H1 (cell line): ENCODE measurements at regions not wholly inside any gene's neighbourhood (a gene's known extent, or its start where the extent isn't known, plus 50 kb on each side); places are given as distances from the start of the nearest gene placed in this dataset.

Experiments used
- CTCF ChIA-PET: fragments of 300-600 bp; sonication (Branson Sonifier 250); formaldehyde crosslinking; loops from one replicate; lab custom pipeline; 2021; ENCODE audit not compliant: partially characterized antibody; lab: Charles Lee
- POLR2A ChIA-PET: fragments of 300-600 bp; sonication (Branson Sonifier 250); formaldehyde crosslinking; loops from one replicate; lab custom pipeline; 2021; ENCODE audit warnings: inconsistent platforms; ENCODE audit not compliant: partially characterized antibody; lab: Charles Lee
- DNase-seq, 2 experiments: peaks; one replicate each; pipeline versions ENCODE4 v3.0.0 to v3.0.0-alpha.2; 2010 to 2022; ENCODE audit warnings: low spot score in 2 of 2, low read depth in 1 of 2, mixed read lengths in 1 of 2
- FAIRE-seq: peaks from 2 replicates; lab custom pipeline; 2011; peaks lifted over from hg19 to GRCh38; lab: Jason Lieb, UNC
- H2AFZ ChIP-seq: 2 replicates; pipeline ENCODE4 v1.8.1; 2012; ENCODE audit warnings: low read length, inconsistent platforms
- H2AK5ac ChIP-seq: 2 replicates; pipeline ENCODE4 v1.6.1; 2013; ENCODE audit warnings: low read depth, low read length
- H2BK120ac ChIP-seq: replicated peaks from 2 replicates; pipeline ENCODE3; 2013; ENCODE audit warnings: low read depth, low read length, inconsistent platforms
- H2BK12ac ChIP-seq: 2 replicates; pipeline ENCODE4 v1.6.1; 2013; ENCODE audit warnings: low read depth, low read length
- H2BK15ac ChIP-seq: 2 replicates; pipeline ENCODE4 v1.6.1; 2013; ENCODE audit warnings: low read length
- H2BK20ac ChIP-seq: 2 replicates; pipeline ENCODE4 v1.6.1; 2013; ENCODE audit warnings: low read length
- H2BK5ac ChIP-seq: 2 replicates; pipeline ENCODE4 v1.6.1; 2013; ENCODE audit warnings: low read depth, low read length
- H3K14ac ChIP-seq: 2 replicates; pipeline ENCODE4 v1.6.1; 2013; ENCODE audit warnings: inconsistent platforms; ENCODE audit not compliant: insufficient read length
- H3K18ac ChIP-seq: 2 replicates; pipeline ENCODE4 v1.6.1; 2013; ENCODE audit warnings: low read length; ENCODE audit errors: extremely low read depth
- H3K23ac ChIP-seq: 2 replicates; pipeline ENCODE4 v1.6.1; 2013; ENCODE audit warnings: inconsistent platforms; ENCODE audit not compliant: insufficient read length
- H3K23me2 ChIP-seq: 2 replicates; pipeline ENCODE4 v1.6.1; 2013; ENCODE audit warnings: low read depth, low read length
- H3K27ac ChIP-seq: 2 replicates; pipeline ENCODE4 v1.6.1; 2011; ENCODE audit warnings: low read depth, low read length, inconsistent platforms
- H3K27me3 ChIP-seq, 4 experiments: replicated peaks in 1 of 4; 1 replicate in 1 of 4; 2 replicates in 3 of 4; pipeline versions ENCODE4 v1.6.1 to v1.8.1; 2011 to 2013; ENCODE audit warnings: low read length in 3 of 4, mild to moderate bottlenecking in 3 of 4, inconsistent platforms in 2 of 4, mixed read lengths in 2 of 4, moderate library complexity in 1 of 4; ENCODE audit not compliant: control insufficient read depth in 3 of 4, insufficient read depth in 3 of 4; ENCODE audit errors: extremely low read depth in 1 of 4
- H3K36me3 ChIP-seq, 4 experiments: 2 replicates each; pipeline versions ENCODE4 v1.6.1 to v1.8.1; 2011 to 2013; ENCODE audit warnings: mild to moderate bottlenecking in 4 of 4, low read length in 3 of 4, moderate library complexity in 2 of 4, control low read depth in 1 of 4, inconsistent platforms in 1 of 4; ENCODE audit not compliant: insufficient read depth in 4 of 4, control insufficient read depth in 2 of 4
- H3K4ac ChIP-seq: replicated peaks from 2 replicates; pipeline ENCODE3; 2013; ENCODE audit warnings: low read length, low read depth, mixed read lengths, inconsistent platforms; ENCODE audit not compliant: insufficient read length
- H3K4me1 ChIP-seq, 4 experiments: replicated peaks in 1 of 4; 1 replicate in 1 of 4; 2 replicates in 3 of 4; pipeline versions ENCODE4 v1.6.1 to v1.8.1; 2011 to 2013; ENCODE audit warnings: low read length in 3 of 4, inconsistent platforms in 2 of 4, mixed read lengths in 1 of 4; ENCODE audit not compliant: insufficient read depth in 4 of 4, control insufficient read depth in 3 of 4
- H3K4me2 ChIP-seq, 2 experiments: 2 replicates each; pipeline versions ENCODE4 v1.6.1 to v1.8.1; 2011 to 2013; ENCODE audit warnings: low read depth in 2 of 2, low read length in 2 of 2, control low read depth in 1 of 2, inconsistent platforms in 1 of 2, mild to moderate bottlenecking in 1 of 2; ENCODE audit not compliant: insufficient read depth in 1 of 2
- H3K4me3 ChIP-seq, 4 experiments: fragments of 200-600, 300-600 bp in 1 of 4; sonication (generic), shearing (Covaris generic), sonication (Bioruptor Twin) in 1 of 4; 2 replicates each; pipeline versions ENCODE4 v1.5.1 to v1.8.1; 2011 to 2016; ENCODE audit warnings: low read length in 4 of 4, low read depth in 3 of 4, control low read depth in 2 of 4, inconsistent platforms in 2 of 4, mild to moderate bottlenecking in 2 of 4, mixed read lengths in 1 of 4, moderate library complexity in 1 of 4; ENCODE audit not compliant: insufficient read depth in 2 of 4; ENCODE audit errors: extremely low read depth in 1 of 4
- H3K56ac ChIP-seq: replicated peaks from 2 replicates; pipeline ENCODE3; 2013; ENCODE audit warnings: low read depth, mild to moderate bottlenecking, mixed read lengths, low read length, inconsistent platforms; ENCODE audit not compliant: insufficient read length
- H3K79me1 ChIP-seq: 2 replicates; pipeline ENCODE4 v1.6.1; 2013; ENCODE audit warnings: low read depth, low read length, control low read depth
- H3K79me2 ChIP-seq, 2 experiments: 2 replicates each; pipeline versions ENCODE4 v1.6.1 to v1.8.1; 2012 to 2013; ENCODE audit warnings: low read length in 2 of 2, mild to moderate bottlenecking in 2 of 2, inconsistent platforms in 1 of 2; ENCODE audit not compliant: insufficient read depth in 2 of 2, control insufficient read depth in 1 of 2
- H3K9ac ChIP-seq, 4 experiments: replicated peaks in 1 of 4; 1 replicate in 1 of 4; 2 replicates in 3 of 4; pipeline versions ENCODE4 v1.6.1 to v1.8.1; 2011 to 2013; ENCODE audit warnings: low read depth in 3 of 4, low read length in 3 of 4, control low read depth in 2 of 4, mild to moderate bottlenecking in 2 of 4, moderate library complexity in 2 of 4, inconsistent platforms in 1 of 4; ENCODE audit errors: extremely low read depth in 1 of 4
- H3K9me3 ChIP-seq, 2 experiments: 2 replicates each; pipeline versions ENCODE4 v1.6.1 to v1.8.1; 2012 to 2013; ENCODE audit warnings: mild to moderate bottlenecking in 2 of 2, moderate library complexity in 2 of 2, control low read depth in 1 of 2, inconsistent platforms in 1 of 2, low read depth in 1 of 2, low read length in 1 of 2, mixed read lengths in 1 of 2; ENCODE audit not compliant: insufficient read depth in 2 of 2
- H4K20me1 ChIP-seq, 2 experiments: replicated peaks in 1 of 2; 2 replicates each; pipeline versions ENCODE3 to v1.8.1; 2011 to 2013; ENCODE audit warnings: inconsistent platforms in 2 of 2, low read length in 2 of 2, mild to moderate bottlenecking in 1 of 2; ENCODE audit not compliant: insufficient read depth in 2 of 2, control insufficient read depth in 1 of 2
- H4K5ac ChIP-seq: 2 replicates; pipeline ENCODE4 v1.6.1; 2013; ENCODE audit warnings: low read length, low read depth, mixed read lengths, inconsistent platforms; ENCODE audit not compliant: insufficient read length
- H4K8ac ChIP-seq: 2 replicates; pipeline ENCODE4 v1.8.0; 2013; ENCODE audit warnings: mild to moderate bottlenecking, moderate library complexity, low read length, inconsistent platforms; ENCODE audit not compliant: insufficient read depth; ENCODE audit errors: extremely low read depth
- H4K91ac ChIP-seq: replicated peaks from 2 replicates; pipeline ENCODE3; 2013; ENCODE audit warnings: low read length, mixed read lengths, inconsistent platforms; ENCODE audit not compliant: insufficient read length
- CREB1 ChIP-seq: IDR thresholded peaks from 2 replicates; pipeline ENCODE4 v1.6.1; 2012; ENCODE audit warnings: inconsistent platforms
- KDM5A ChIP-seq: fragments of 200-600 bp; IDR thresholded peaks from 2 replicates; pipeline ENCODE4 v1.7.1; 2012; ENCODE audit warnings: mild to moderate bottlenecking, low read length, inconsistent platforms, mixed read lengths
- MAX ChIP-seq: IDR thresholded peaks from 2 replicates; pipeline ENCODE4 v1.6.1; 2012; ENCODE audit warnings: inconsistent platforms
- NANOG ChIP-seq: IDR thresholded peaks from 2 replicates; pipeline ENCODE4 v1.6.1; 2011; ENCODE audit warnings: low read length, low read depth, mild to moderate bottlenecking, inconsistent platforms; ENCODE audit not compliant: insufficient read depth, poor library complexity, severe bottlenecking
- TCF12 ChIP-seq: IDR thresholded peaks from 2 replicates; pipeline ENCODE4 v1.6.1; 2011; ENCODE audit warnings: low read depth, mild to moderate bottlenecking, low read length
- WGBS, 2 experiments: shearing (Covaris generic) in 1 of 2; methylation state at CpG; one replicate each; pipeline versions ENCODE4 v1.1.6 to v1.1.7; 2013 to 2015; ENCODE audit warnings: low lambda C conversion rate in 2 of 2, mixed read lengths in 2 of 2, inconsistent platforms in 1 of 2, low coverage in 1 of 2, missing lambda C conversion rate in 1 of 2; ENCODE audit not compliant: insufficient replicate concordance in 2 of 2, insufficient coverage in 1 of 2, insufficient read length in 1 of 2; ENCODE audit errors: extremely low coverage in 1 of 2, missing lambda C conversion rate in 1 of 2; 5-methylcytosine and 5-hydroxymethylcytosine counted together

GRCh38 chr2:225124311-225125017 is 82.2 kb upstream of the DOCK10 start:
- H3K4me2 ChIP-seq: no peak overlapping the region
- no peak overlapping the region for H3K18ac ChIP-seq
- no peaks in the 10 kb centered on the region for H3K27me3 ChIP-seq
- H3K23ac ChIP-seq: no peak overlapping the region
- DNase-seq: no peak
- H3K27ac ChIP-seq: no peak overlapping the region
- H2BK12ac ChIP-seq: no peak overlapping the region
- no peak overlapping the region for H2BK5ac ChIP-seq
- H3K36me3 ChIP-seq: no peaks in the 10 kb centered on the region
- FAIRE-seq: no peak
- no peak overlapping the region for H4K8ac ChIP-seq
- no peaks in the 10 kb centered on the region for H3K79me1 ChIP-seq
- H3K4me3 ChIP-seq: no peak overlapping the region
- TF ChIP-seq MAX: no peak
- TF ChIP-seq NANOG: no peak
- TF ChIP-seq CREB1: no peak
- no peak for TF ChIP-seq TCF12
- TF ChIP-seq KDM5A: no peak
- no peaks in the 10 kb centered on the region for H4K20me1 ChIP-seq
- H3K56ac ChIP-seq: no peak overlapping the region
- no peaks in the 10 kb centered on the region for H3K79me2 ChIP-seq
- no peak overlapping the region for H2BK15ac ChIP-seq
- ChIA-PET CTCF (interaction anchor here (0.6 to 2.5 kb wide), 8 partner anchors 12 to 763 kb away, joined by 3 to 19 read pairs (median 4); no protein-coding TSS in a partner anchor), POLR2A (no interaction called here)
- peak overlapping the region in 1 of 4 experiments; percentile 34; a peak in 1 of 7 replicates for H3K9ac ChIP-seq
- no peak overlapping the region for H4K5ac ChIP-seq
- H4K91ac ChIP-seq: no peak overlapping the region
- no peak overlapping the region for H3K14ac ChIP-seq
- no peak overlapping the region for H2AK5ac ChIP-seq
- H3K4ac ChIP-seq: no peak overlapping the region
- no peak overlapping the region for H2BK120ac ChIP-seq
- 87% methylated on average over 7 of the region's 7 CpGs; no CpG with 5 or more reads in 1 of the 2 experiments for WGBS, 2 experiments
- no peak overlapping the region for H2BK20ac ChIP-seq
- no peaks in the 10 kb centered on the region for H3K23me2 ChIP-seq
- H3K9me3 ChIP-seq: no peaks in the 10 kb centered on the region
- 0 out of 7 replicates have a peak, but pooled peaks cover 0 to 3% (median 0%) of the 10 kb centered on the region in 4 experiments for H3K4me1 ChIP-seq
- no peak overlapping the region for H2AFZ ChIP-seq
